IMR-90 (cell line): ENCODE measurements at regions not wholly inside any gene's neighbourhood (a gene's known extent, or its start where the extent isn't known, plus 50 kb on each side); places are given as distances from the start of the nearest gene placed in this dataset.

ENCODE experiments used
- ATAC-seq: fragments of 200-7000 bp; cut with Tn5 transposase; 2 replicates; pipeline ENCODE4 v1.9.1; 2020; ENCODE audit warnings: low read depth, mild to moderate bottlenecking, moderate library complexity
- BruUV-seq: library from RNA; stranded (reverse); fragments of 400-500 nt; replicated peaks from 2 replicates; lab custom pipeline; 2021; lab: Mats Ljungman, UMichigan
- CTCF ChIA-PET: fragments of 300-600 bp; formaldehyde crosslinking; extraction: SDS; loops from one replicate; lab custom pipeline; 2021; ENCODE audit warnings: antibody characterized with exemption; lab: Yijun Ruan, JAX
- POLR2A ChIA-PET: fragments of 300-600 bp; sonication (Branson Sonifier 250); formaldehyde crosslinking; loops from one replicate; lab custom pipeline; 2022; ENCODE audit warnings: antibody characterized with exemption; ENCODE audit not compliant: unreplicated experiment; lab: Charles Lee
- DNase-seq: peaks from one replicate; pipeline ENCODE4 v3.0.0; 2013
- H2AFZ ChIP-seq: replicated peaks from 2 replicates; pipeline ENCODE3; 2013; ENCODE audit warnings: low read length, mild to moderate bottlenecking; ENCODE audit not compliant: poor library complexity
- H2AK5ac ChIP-seq: 2 replicates; pipeline ENCODE4 v1.6.1; 2013; ENCODE audit warnings: low read depth, low read length, inconsistent platforms
- H2AK9ac ChIP-seq: replicated peaks from 2 replicates; pipeline ENCODE3; 2013; ENCODE audit warnings: mild to moderate bottlenecking, low read depth, low read length, moderate library complexity; ENCODE audit not compliant: poor library complexity
- H2BK120ac ChIP-seq: 2 replicates; pipeline ENCODE4 v1.6.1; 2013; ENCODE audit warnings: low read depth, low read length, inconsistent platforms
- H2BK15ac ChIP-seq: 3 replicates; pipeline ENCODE4 v1.6.1; 2013; ENCODE audit warnings: low read depth, low read length, inconsistent platforms
- H2BK20ac ChIP-seq: 2 replicates; pipeline ENCODE4 v1.6.1; 2013; ENCODE audit warnings: low read depth, mild to moderate bottlenecking, inconsistent platforms, low read length, moderate library complexity
- H2BK5ac ChIP-seq: 2 replicates; pipeline ENCODE4 v1.6.1; 2013; ENCODE audit warnings: mild to moderate bottlenecking, low read depth, low read length, inconsistent platforms; ENCODE audit not compliant: poor library complexity, severe bottlenecking
- H3K14ac ChIP-seq: replicated peaks from 2 replicates; pipeline ENCODE4 v1.6.1; 2013; ENCODE audit warnings: low read depth, low read length, inconsistent platforms
- H3K18ac ChIP-seq: 2 replicates; pipeline ENCODE4 v1.6.1; 2013; ENCODE audit warnings: low read depth, low read length, control low read depth
- H3K23ac ChIP-seq: 2 replicates; pipeline ENCODE4 v1.6.1; 2013; ENCODE audit warnings: low read depth, low read length, inconsistent platforms
- H3K27ac ChIP-seq: 2 replicates; pipeline ENCODE4 v1.5.1; 2013; ENCODE audit warnings: mild to moderate bottlenecking, control low read depth, low read length; ENCODE audit not compliant: insufficient read depth
- H3K27me3 ChIP-seq: 2 replicates; pipeline ENCODE4 v1.6.1; 2013; ENCODE audit warnings: low read length; ENCODE audit not compliant: control insufficient read depth, insufficient read depth
- H3K36me3 ChIP-seq: 2 replicates; pipeline ENCODE4 v1.6.1; 2013; ENCODE audit warnings: low read length, mixed read lengths; ENCODE audit not compliant: control insufficient read depth, insufficient read depth
- H3K4ac ChIP-seq: 2 replicates; pipeline ENCODE4 v1.6.1; 2013; ENCODE audit warnings: low read depth, low read length, inconsistent platforms
- H3K4me1 ChIP-seq: 2 replicates; pipeline ENCODE4 v1.6.1; 2013; ENCODE audit warnings: low read length, mixed read lengths; ENCODE audit not compliant: control insufficient read depth, insufficient read depth
- H3K4me2 ChIP-seq: 2 replicates; pipeline ENCODE4 v1.6.1; 2013; ENCODE audit warnings: low read depth, mild to moderate bottlenecking, control low read depth, low read length, moderate library complexity
- H3K4me3 ChIP-seq: 2 replicates; pipeline ENCODE4 v1.5.1; 2013; ENCODE audit warnings: low read depth, mild to moderate bottlenecking, control low read depth, low read length, moderate library complexity; ENCODE audit not compliant: insufficient read depth
- H3K56ac ChIP-seq: 2 replicates; pipeline ENCODE4 v1.6.1; 2013; ENCODE audit warnings: low read length, inconsistent platforms; ENCODE audit not compliant: insufficient read depth; ENCODE audit errors: extremely low read depth
- H3K79me1 ChIP-seq, 2 experiments: 2 replicates each; pipeline ENCODE4 v1.6.1; 2013; ENCODE audit warnings: low read length in 2 of 2, inconsistent platforms in 1 of 2, low read depth in 1 of 2
- H3K9ac ChIP-seq: 2 replicates; pipeline ENCODE4 v1.6.1; 2013; ENCODE audit warnings: low read depth, low read length, control low read depth
- H3K9me1 ChIP-seq: 2 replicates; pipeline ENCODE4 v1.6.1; 2013; ENCODE audit warnings: low read length, inconsistent platforms; ENCODE audit not compliant: insufficient read depth
- H3K9me3 ChIP-seq: 2 replicates; pipeline ENCODE4 v1.6.1; 2013; ENCODE audit warnings: low read length; ENCODE audit not compliant: control insufficient read depth, insufficient read depth
- H4K20me1 ChIP-seq: 2 replicates; pipeline ENCODE4 v1.6.1; 2013; ENCODE audit warnings: low read length, inconsistent platforms; ENCODE audit not compliant: insufficient read depth
- H4K5ac ChIP-seq: 2 replicates; pipeline ENCODE4 v1.6.1; 2013; ENCODE audit warnings: mild to moderate bottlenecking, low read depth, low read length, control low read depth
- H4K8ac ChIP-seq, 2 experiments: 2 replicates each; pipeline ENCODE4 v1.6.1; 2013; ENCODE audit warnings: low read depth in 2 of 2, low read length in 2 of 2, control low read depth in 1 of 2, inconsistent platforms in 1 of 2
- H4K91ac ChIP-seq: 2 replicates; pipeline ENCODE4 v1.6.1; 2013; ENCODE audit warnings: low read depth, low read length, inconsistent platforms; ENCODE audit not compliant: insufficient read depth
- BHLHE40 ChIP-seq: fragments of 150-350 bp; IDR thresholded peaks from 2 replicates; pipeline ENCODE4 v1.6.1; 2016; ENCODE audit warnings: mild to moderate bottlenecking, low read depth, low read length
- CEBPB ChIP-seq: IDR thresholded peaks from 2 replicates; pipeline ENCODE4 v1.6.1; 2012; ENCODE audit warnings: low read depth, low read length, improper control_type of control experiment
- CHD1 ChIP-seq: IDR thresholded peaks from 2 replicates; pipeline ENCODE4 v1.6.1; 2012; ENCODE audit warnings: low read depth, low read length, improper control_type of control experiment
- CTCF ChIP-seq: conservative IDR thresholded peaks from 2 replicates; pipeline ENCODE4 v1.5.1; 2012; ENCODE audit warnings: mild to moderate bottlenecking, low read depth, low read length, improper control_type of control experiment
- MAFK ChIP-seq: IDR thresholded peaks from 2 replicates; pipeline ENCODE4 v1.6.1; 2012; ENCODE audit warnings: low read depth, low read length, improper control_type of control experiment
- MAZ ChIP-seq: IDR thresholded peaks from 2 replicates; pipeline ENCODE4 v1.6.1; 2012; ENCODE audit warnings: low read depth, mild to moderate bottlenecking, low read length, improper control_type of control experiment, moderate library complexity, borderline replicate concordance
- MXI1 ChIP-seq: IDR thresholded peaks from 2 replicates; pipeline ENCODE4 v1.6.1; 2012; ENCODE audit warnings: low read depth, mild to moderate bottlenecking, low read length, moderate library complexity, borderline replicate concordance
- NFE2L2 ChIP-seq: fragments of 150-350 bp; IDR thresholded peaks from 2 replicates; pipeline ENCODE4 v1.6.1; 2016; ENCODE audit warnings: low read depth, mild to moderate bottlenecking, low read length
- POLR2A ChIP-seq: IDR thresholded peaks from 2 replicates; pipeline ENCODE4 v1.6.1; 2012; ENCODE audit warnings: mild to moderate bottlenecking, low read depth, low read length
- RAD21 ChIP-seq: IDR thresholded peaks from 2 replicates; pipeline ENCODE4 v1.6.1; 2012; ENCODE audit warnings: low read length, improper control_type of control experiment
- RFX5 ChIP-seq: IDR thresholded peaks from 2 replicates; pipeline ENCODE4 v1.8.0; 2012; ENCODE audit warnings: low read depth, mild to moderate bottlenecking, low read length, moderate library complexity
- SMC3 ChIP-seq: fragments of 150-350 bp; IDR thresholded peaks from 2 replicates; pipeline ENCODE4 v1.6.1; 2016; ENCODE audit warnings: low read depth, mild to moderate bottlenecking, antibody characterized with exemption, low read length, moderate library complexity
- WGBS, 2 experiments: methylation state at CpG; one replicate each; pipeline versions ENCODE4 v1.1.5 to v1.1.7; 2013; ENCODE audit warnings: missing lambda C conversion rate in 2 of 2; ENCODE audit not compliant: insufficient read length in 1 of 2; ENCODE audit errors: extremely low coverage in 2 of 2; 5-methylcytosine and 5-hydroxymethylcytosine counted together
- dilution Hi-C: fragments of 300-500 bp; cut with HindIII; formaldehyde crosslinking; loops from one replicate; pipeline ENCODE4 v1.14.3; 2018; ENCODE audit warnings: low sequenced_read_pairs; ENCODE audit not compliant: unreplicated experiment
- in situ Hi-C: fragments of 300-500 bp; cut with MboI; formaldehyde crosslinking; loops from 3 replicates; pipeline ENCODE4 v1.14.3; 2019; ENCODE audit warnings: low sequenced_read_pairs, inconsistent platforms, mixed read lengths
- intact Hi-C: fragments of 100-400 bp; cut with micrococcal nuclease; formaldehyde crosslinking; loops from 2 replicates; pipeline ENCODE4 v1.10.0; 2022
- TF ChIP-seq, protein P1 (sequence below): fragments of 150-350 bp; IDR thresholded peaks from 2 replicates; pipeline ENCODE4 v1.6.1; 2016; ENCODE audit warnings: low read depth, mild to moderate bottlenecking, low read length, moderate library complexity, borderline replicate concordance
- TF ChIP-seq, protein P2 (sequence below): fragments of 150-350 bp; IDR thresholded peaks from 2 replicates; pipeline ENCODE4 v1.6.1; 2017; ENCODE audit warnings: mild to moderate bottlenecking, antibody characterized with exemption, low read length, low read depth

- dilution Hi-C loops: no loop called here
- H4K5ac ChIP-seq: no peak overlapping the region
- H2BK120ac ChIP-seq: no peak overlapping the region; the same call in 1 of the 2 replicates
- no peaks in the 10 kb centered on the region for H3K79me1 ChIP-seq
- H3K4me2 ChIP-seq: no peak overlapping the region
- ChIA-PET CTCF (no interaction called here), POLR2A (no interaction called here)
- no peak overlapping the region for H3K56ac ChIP-seq
- DNase-seq (no peak), ATAC-seq (no peak)
- no peaks in the 10 kb centered on the region for H3K9me3 ChIP-seq
- no peak overlapping the region for H3K14ac ChIP-seq
- H4K20me1 ChIP-seq: no peaks in the 10 kb centered on the region
- H3K4me3 ChIP-seq: no peak overlapping the region
- 0 out of 2 replicates have a peak overlapping the region, but pooled peaks have one; percentile 35 for H4K91ac ChIP-seq
- H2BK20ac ChIP-seq: no peak overlapping the region; the same call in 1 of the 2 replicates
- no peak overlapping the region; the same call in 1 of the 2 replicates for H2AK5ac ChIP-seq
- no peak overlapping the region for H3K23ac ChIP-seq
- no peak overlapping the region; the same call in 1 of the 2 replicates for H3K4ac ChIP-seq
- 92% methylated on average over 2 of the region's 2 CpGs; no CpG with 5 or more reads in 1 of the 2 experiments for whole genome bisulfite sequencing, 2 experiments
- in situ Hi-C loops: no loop called here
- H2AFZ ChIP-seq: no peak overlapping the region
- intact Hi-C loops: no loop called here
- peak overlapping the region; percentile 23; the same call in 1 of the 3 replicates for H2BK15ac ChIP-seq
- H2BK5ac ChIP-seq: no peak overlapping the region
- no peak overlapping the region for H4K8ac ChIP-seq
- H3K18ac ChIP-seq: no peak overlapping the region
- no peaks in the 10 kb centered on the region for H3K27me3 ChIP-seq
- BruUV-seq: no TSS peak
- no peaks in the 10 kb centered on the region for H3K36me3 ChIP-seq
- peaks cover 6% of the 10 kb centered on the region for H3K9me1 ChIP-seq
- no peak overlapping the region for H3K27ac ChIP-seq
- no peak overlapping the region for H2AK9ac ChIP-seq
- TF ChIP-seq CEBPB: no peak
- no peak for TF ChIP-seq BHLHE40
- TF ChIP-seq MAFK: no peak
- no peak for TF ChIP-seq CTCF
- no peak for TF ChIP-seq NFE2L2
- TF ChIP-seq SMC3: no peak
- no peak for TF ChIP-seq RFX5
- TF ChIP-seq, protein P1, sequence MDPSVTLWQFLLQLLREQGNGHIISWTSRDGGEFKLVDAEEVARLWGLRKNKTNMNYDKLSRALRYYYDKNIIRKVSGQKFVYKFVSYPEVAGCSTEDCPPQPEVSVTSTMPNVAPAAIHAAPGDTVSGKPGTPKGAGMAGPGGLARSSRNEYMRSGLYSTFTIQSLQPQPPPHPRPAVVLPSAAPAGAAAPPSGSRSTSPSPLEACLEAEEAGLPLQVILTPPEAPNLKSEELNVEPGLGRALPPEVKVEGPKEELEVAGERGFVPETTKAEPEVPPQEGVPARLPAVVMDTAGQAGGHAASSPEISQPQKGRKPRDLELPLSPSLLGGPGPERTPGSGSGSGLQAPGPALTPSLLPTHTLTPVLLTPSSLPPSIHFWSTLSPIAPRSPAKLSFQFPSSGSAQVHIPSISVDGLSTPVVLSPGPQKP: no peak
- TF ChIP-seq, protein P2, sequence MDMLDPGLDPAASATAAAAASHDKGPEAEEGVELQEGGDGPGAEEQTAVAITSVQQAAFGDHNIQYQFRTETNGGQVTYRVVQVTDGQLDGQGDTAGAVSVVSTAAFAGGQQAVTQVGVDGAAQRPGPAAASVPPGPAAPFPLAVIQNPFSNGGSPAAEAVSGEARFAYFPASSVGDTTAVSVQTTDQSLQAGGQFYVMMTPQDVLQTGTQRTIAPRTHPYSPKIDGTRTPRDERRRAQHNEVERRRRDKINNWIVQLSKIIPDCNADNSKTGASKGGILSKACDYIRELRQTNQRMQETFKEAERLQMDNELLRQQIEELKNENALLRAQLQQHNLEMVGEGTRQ: no peak
- TF ChIP-seq CHD1: no peak
- no peak for TF ChIP-seq MXI1
- no peak for TF ChIP-seq POLR2A
- no peak for TF ChIP-seq RAD21
- TF ChIP-seq MAZ: no peak
- no peak overlapping the region for H3K9ac ChIP-seq
- peaks cover 14% of the 10 kb centered on the region for H3K4me1 ChIP-seq
Observed at GRCh38 chr20:4431446-4431845, 182.4 kb upstream of the ADRA1D start.
